AG09319 (cell line): ENCODE measurements at regions not wholly inside any gene's neighbourhood (a gene's known extent, or its start where the extent isn't known, plus 50 kb on each side); places are given as distances from the start of the nearest gene placed in this dataset.

ENCODE experiments used
- DNase-seq: peaks from one replicate; pipeline ENCODE4 v3.0.0-alpha.2; 2010; ENCODE audit warnings: low read depth; ENCODE audit errors: extremely low read depth
- TF ChIP-seq, protein P1 (sequence below): IDR thresholded peaks from 2 replicates; pipeline ENCODE4 v1.5.1; 2011; ENCODE audit warnings: low read depth, mild to moderate bottlenecking, inconsistent platforms, low read length, moderate library complexity

DNA sequence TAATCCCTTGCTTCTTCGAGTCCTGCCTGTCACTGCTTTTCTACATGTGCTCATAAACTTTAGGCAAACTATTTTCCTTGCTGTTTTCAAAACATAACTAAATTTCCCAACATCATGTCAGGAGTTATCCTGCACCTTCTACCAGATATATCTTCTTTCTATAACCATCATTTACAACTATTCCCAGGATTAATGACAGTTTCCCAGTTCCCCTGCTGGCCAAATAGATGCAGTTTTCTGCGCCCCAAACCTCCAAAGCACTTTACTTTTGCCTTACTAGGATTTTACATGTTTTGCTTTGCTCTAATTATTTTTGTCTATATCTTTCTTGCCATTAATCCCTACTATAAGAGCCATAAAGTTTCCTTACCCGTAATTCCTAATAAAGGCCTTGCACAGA is 122.5 kb downstream of the GLUL start:
- no peak for DNase-seq
- TF ChIP-seq, protein P1, sequence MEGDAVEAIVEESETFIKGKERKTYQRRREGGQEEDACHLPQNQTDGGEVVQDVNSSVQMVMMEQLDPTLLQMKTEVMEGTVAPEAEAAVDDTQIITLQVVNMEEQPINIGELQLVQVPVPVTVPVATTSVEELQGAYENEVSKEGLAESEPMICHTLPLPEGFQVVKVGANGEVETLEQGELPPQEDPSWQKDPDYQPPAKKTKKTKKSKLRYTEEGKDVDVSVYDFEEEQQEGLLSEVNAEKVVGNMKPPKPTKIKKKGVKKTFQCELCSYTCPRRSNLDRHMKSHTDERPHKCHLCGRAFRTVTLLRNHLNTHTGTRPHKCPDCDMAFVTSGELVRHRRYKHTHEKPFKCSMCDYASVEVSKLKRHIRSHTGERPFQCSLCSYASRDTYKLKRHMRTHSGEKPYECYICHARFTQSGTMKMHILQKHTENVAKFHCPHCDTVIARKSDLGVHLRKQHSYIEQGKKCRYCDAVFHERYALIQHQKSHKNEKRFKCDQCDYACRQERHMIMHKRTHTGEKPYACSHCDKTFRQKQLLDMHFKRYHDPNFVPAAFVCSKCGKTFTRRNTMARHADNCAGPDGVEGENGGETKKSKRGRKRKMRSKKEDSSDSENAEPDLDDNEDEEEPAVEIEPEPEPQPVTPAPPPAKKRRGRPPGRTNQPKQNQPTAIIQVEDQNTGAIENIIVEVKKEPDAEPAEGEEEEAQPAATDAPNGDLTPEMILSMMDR: no peak

DNA sequence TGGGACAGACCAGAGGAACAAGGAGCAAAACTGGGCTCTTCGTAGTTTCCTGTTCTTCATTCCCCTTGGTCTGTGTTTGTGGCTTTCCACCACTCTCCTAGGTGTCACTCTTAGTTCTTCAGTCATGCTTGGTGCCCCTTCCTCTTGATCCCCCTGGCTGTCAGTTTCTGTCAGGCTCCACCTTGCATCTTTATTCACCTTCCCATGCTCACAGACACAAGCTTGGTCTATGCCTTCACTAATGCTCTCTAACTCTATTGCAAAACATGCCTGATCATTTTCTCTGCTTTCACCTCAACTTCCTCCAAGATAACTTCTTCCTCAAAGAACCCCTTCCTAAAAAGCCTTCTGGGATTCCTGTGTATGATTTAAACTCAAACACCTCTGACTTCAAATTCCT is 122.9 kb downstream of the GLUL start:
- TF ChIP-seq, protein P1: no peak
- no peak for DNase-seq

DNA sequence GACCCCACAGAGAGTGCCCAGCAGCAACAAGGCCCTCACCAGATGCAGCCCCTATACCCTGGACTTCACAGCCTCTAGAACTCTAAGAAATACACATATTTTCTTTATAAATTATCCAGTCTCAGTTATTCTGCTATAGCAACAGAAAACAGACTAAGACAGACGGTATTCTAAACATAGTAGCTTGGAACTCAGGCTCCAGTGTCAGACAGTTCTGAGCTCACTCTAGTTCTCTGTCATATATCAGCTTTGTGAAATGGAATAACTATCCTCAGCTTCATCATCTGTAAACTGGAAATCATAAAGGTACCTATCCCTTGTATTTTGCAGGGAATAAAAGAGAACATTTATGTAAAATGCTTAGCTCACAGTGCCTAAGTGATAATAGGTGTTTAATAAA is 127.4 kb downstream of the GLUL start:
- no peak for DNase-seq
- TF ChIP-seq, protein P1: no peak

DNA sequence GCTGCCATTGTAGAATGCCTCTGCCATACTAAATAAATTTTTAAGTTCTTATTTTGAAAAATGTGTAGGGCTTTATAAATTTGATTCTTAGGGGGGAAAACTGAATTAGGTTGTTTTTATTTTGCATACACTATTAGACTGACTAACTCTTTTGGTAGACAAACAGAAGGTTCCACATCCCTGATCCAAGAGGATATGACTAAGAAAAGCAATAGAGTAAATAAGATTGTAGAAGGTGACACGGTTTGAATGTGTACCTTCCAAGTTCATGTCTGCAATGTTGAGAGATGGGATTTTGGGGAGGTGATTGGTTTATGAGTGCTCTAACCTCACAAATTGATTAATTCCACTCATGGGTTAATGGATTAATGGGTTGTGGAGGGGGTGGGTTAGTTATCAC is 127.9 kb downstream of the GLUL start:
- TF ChIP-seq, protein P1: no peak
- DNase-seq: no peak

DNA sequence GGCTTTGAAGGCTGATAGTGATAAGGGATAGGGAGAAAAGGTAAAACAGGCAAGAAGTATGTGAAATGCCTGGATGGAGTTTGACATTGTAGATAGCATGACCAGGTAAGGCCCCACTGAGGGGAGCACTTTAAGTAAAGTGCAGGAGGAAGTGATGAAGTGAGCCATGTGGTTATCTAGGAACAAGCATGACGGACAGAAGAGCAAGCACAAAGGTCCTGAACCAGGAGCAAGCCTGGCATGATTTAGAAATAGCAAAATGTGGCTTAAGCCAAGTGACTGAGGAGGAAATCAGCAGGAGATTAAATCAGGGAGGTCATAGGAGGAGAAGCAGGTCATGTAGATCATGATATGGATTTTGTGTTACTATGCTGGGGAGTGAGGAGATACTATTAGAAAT is 129.2 kb downstream of the GLUL start:
- no peak for DNase-seq
- TF ChIP-seq, protein P1: no peak

DNA sequence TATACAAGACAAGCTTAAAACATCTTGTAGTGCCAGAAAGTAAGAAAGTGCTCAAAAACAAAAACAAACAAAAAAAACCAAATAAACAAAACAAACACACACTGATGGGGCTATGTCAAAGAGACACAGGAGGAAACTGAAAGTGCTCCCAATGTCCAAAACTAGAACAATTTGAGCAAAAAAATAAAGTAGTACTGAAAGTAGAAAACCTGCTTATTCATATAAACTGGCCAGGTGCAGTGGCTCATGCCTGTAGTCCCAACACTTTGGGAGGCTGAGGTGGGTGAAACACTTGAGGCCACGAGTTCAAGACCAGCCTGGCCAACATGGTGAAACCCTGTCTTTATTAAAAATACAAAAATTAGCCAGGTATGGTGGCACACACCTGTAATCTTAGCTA is 129.9 kb downstream of the GLUL start:
- TF ChIP-seq, protein P1: no peak

DNA sequence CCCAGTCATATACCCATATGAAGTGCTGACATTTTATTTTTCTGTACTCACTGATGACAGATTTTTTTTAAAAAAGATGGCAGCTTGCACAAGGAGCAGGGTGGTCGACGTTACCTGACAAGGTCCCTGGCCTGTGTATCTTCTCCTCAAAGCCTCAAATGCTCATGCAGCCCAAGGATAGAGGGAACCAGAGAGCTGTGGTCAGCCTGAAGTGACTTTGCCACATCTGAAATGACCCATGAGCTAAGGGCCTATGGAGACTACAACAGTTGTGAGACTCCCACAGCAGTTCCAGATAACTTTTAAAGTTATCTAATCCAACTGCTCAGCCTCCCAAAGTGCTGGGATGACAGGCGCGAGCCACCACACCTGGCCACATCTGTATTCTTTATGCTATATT is 131.1 kb downstream of the GLUL start:
- no peak for DNase-seq

More for the DNA sequence above, 129.9 kb downstream of the GLUL start:
- DNase-seq: no peak

More for the DNA sequence above, 131.1 kb downstream of the GLUL start:
- TF ChIP-seq, protein P1: no peak
